GM12892 (cell line): ENCODE measurements at regions not wholly inside any gene's neighbourhood (a gene's known extent, or its start where the extent isn't known, plus 50 kb on each side); places are given as distances from the start of the nearest gene placed in this dataset.

Experiments used
- POLR2A ChIP-seq: IDR thresholded peaks from 2 replicates; pipeline ENCODE4 v1.6.1; 2011; ENCODE audit warnings: low read depth, low read length, control low read depth
- POLR2AphosphoS5 ChIP-seq: IDR thresholded peaks from 2 replicates; pipeline ENCODE4 v1.6.1; 2011; ENCODE audit warnings: low read depth, low read length, control low read depth
- TAF1 ChIP-seq: IDR thresholded peaks from 2 replicates; pipeline ENCODE4 v1.6.1; 2011; ENCODE audit warnings: low read depth, mild to moderate bottlenecking, control low read depth, low read length, borderline replicate concordance

- TF ChIP-seq POLR2A (no peak), POLR2AphosphoS5 (no peak), TAF1 (no peak)
Observed at GRCh38 chr4:56234098-56234497, 153.2 kb downstream of the AASDH start.
